ENCODE measurements at regions not wholly inside any gene's neighbourhood (a gene's known extent, or its start where the extent isn't known, plus 50 kb on each side); places are given as distances from the start of the nearest gene placed in this dataset.

- Mint-ChIP-seq H3K9me3 (no peaks in the 10 kb centered on the region), H3K4me3 (no peak overlapping the region), H3K27me3 (peaks cover 11% of the 10 kb centered on the region), H3K27ac (no peak overlapping the region), H3K36me3 (no peaks in the 10 kb centered on the region), H3K4me1 (no peaks in the 10 kb centered on the region)
These were observed 358.6 kb downstream of the DUSP6 start for GRCh38 chr12:88993651-88994050.

GRCh38 chr12:88986056-88986455 lies 366.2 kb downstream of the DUSP6 start:
- H3K36me3 Mint-ChIP-seq = no peaks in the 10 kb centered on the region
- no peak overlapping the region for H3K4me3 Mint-ChIP-seq
- H3K27ac Mint-ChIP-seq = no peak overlapping the region
- H3K4me1 Mint-ChIP-seq = no peaks in the 10 kb centered on the region
- peaks cover 5% of the 10 kb centered on the region for H3K27me3 Mint-ChIP-seq
- no peaks in the 10 kb centered on the region for H3K9me3 Mint-ChIP-seq

- Mint-ChIP-seq H3K36me3 (no peaks in the 10 kb centered on the region), H3K4me3 (no peak overlapping the region), H3K4me1 (no peaks in the 10 kb centered on the region), H3K9me3 (no peaks in the 10 kb centered on the region), H3K27ac (no peak overlapping the region), H3K27me3 (peaks cover 5% of the 10 kb centered on the region)
These were observed 366.7 kb downstream of the DUSP6 start for GRCh38 chr12:88985631-88986030.

GRCh38 chr12:88985011-88985410 lies 367.3 kb downstream of the DUSP6 start:
- Mint-ChIP-seq H3K36me3 (no peaks in the 10 kb centered on the region), H3K27ac (no peak overlapping the region), H3K4me1 (no peaks in the 10 kb centered on the region), H3K4me3 (no peak overlapping the region), H3K27me3 (peaks cover 5% of the 10 kb centered on the region), H3K9me3 (no peaks in the 10 kb centered on the region)

- Mint-ChIP-seq H3K4me1 (no peaks in the 10 kb centered on the region), H3K4me3 (no peak overlapping the region), H3K9me3 (no peaks in the 10 kb centered on the region), H3K27ac (no peak overlapping the region), H3K36me3 (no peaks in the 10 kb centered on the region), H3K27me3 (peaks cover 8% of the 10 kb centered on the region)
These were observed 369.6 kb downstream of the DUSP6 start for GRCh38 chr12:88982694-88983093.

GRCh38 chr12:88977115-88977514 lies 375.2 kb downstream of the DUSP6 start:
- H3K27ac Mint-ChIP-seq = no peak overlapping the region
- no peaks in the 10 kb centered on the region for H3K36me3 Mint-ChIP-seq
- no peaks in the 10 kb centered on the region for H3K4me1 Mint-ChIP-seq
- peaks cover 11% of the 10 kb centered on the region for H3K27me3 Mint-ChIP-seq
- H3K4me3 Mint-ChIP-seq = no peak overlapping the region
- no peaks in the 10 kb centered on the region for H3K9me3 Mint-ChIP-seq

- no peaks in the 10 kb centered on the region for H3K4me1 Mint-ChIP-seq
- peaks cover 11% of the 10 kb centered on the region for H3K27me3 Mint-ChIP-seq
- no peak overlapping the region for H3K27ac Mint-ChIP-seq
- H3K36me3 Mint-ChIP-seq = no peaks in the 10 kb centered on the region
- no peak overlapping the region for H3K4me3 Mint-ChIP-seq
- no peaks in the 10 kb centered on the region for H3K9me3 Mint-ChIP-seq
These were observed 378.3 kb downstream of the DUSP6 start for GRCh38 chr12:88973998-88974397.

- Mint-ChIP-seq H3K4me3 (no peak overlapping the region), H3K9me3 (no peaks in the 10 kb centered on the region), H3K27me3 (peaks cover 6% of the 10 kb centered on the region), H3K36me3 (no peaks in the 10 kb centered on the region), H3K27ac (no peak overlapping the region), H3K4me1 (no peaks in the 10 kb centered on the region)
These were observed 381.6 kb downstream of the DUSP6 start for GRCh38 chr12:88970740-88971139.

GRCh38 chr12:88969127-88969526 lies 383.2 kb downstream of the DUSP6 start:
- H3K36me3 Mint-ChIP-seq = no peaks in the 10 kb centered on the region
- no peaks in the 10 kb centered on the region for H3K4me1 Mint-ChIP-seq
- H3K4me3 Mint-ChIP-seq = no peak overlapping the region
- H3K9me3 Mint-ChIP-seq = no peaks in the 10 kb centered on the region
- peaks cover 7% of the 10 kb centered on the region for H3K27me3 Mint-ChIP-seq
- no peak overlapping the region for H3K27ac Mint-ChIP-seq

- Mint-ChIP-seq H3K9me3 (no peaks in the 10 kb centered on the region), H3K4me3 (no peak overlapping the region), H3K36me3 (no peaks in the 10 kb centered on the region), H3K4me1 (no peaks in the 10 kb centered on the region), H3K27me3 (peaks cover 7% of the 10 kb centered on the region), H3K27ac (no peak overlapping the region)
These were observed 380.1 kb upstream of the KITLG start for GRCh38 chr12:88960213-88960878.

GRCh38 chr12:88958946-88959345 lies 378.7 kb upstream of the KITLG start:
- H3K27me3 Mint-ChIP-seq = peaks cover 5% of the 10 kb centered on the region
- no peaks in the 10 kb centered on the region for H3K4me1 Mint-ChIP-seq
- no peaks in the 10 kb centered on the region for H3K9me3 Mint-ChIP-seq
- no peak overlapping the region for H3K27ac Mint-ChIP-seq
- H3K36me3 Mint-ChIP-seq = no peaks in the 10 kb centered on the region
- H3K4me3 Mint-ChIP-seq = no peak overlapping the region

- no peak overlapping the region for H3K4me3 Mint-ChIP-seq
- no peaks in the 10 kb centered on the region for H3K4me1 Mint-ChIP-seq
- H3K36me3 Mint-ChIP-seq = no peaks in the 10 kb centered on the region
- H3K9me3 Mint-ChIP-seq = no peaks in the 10 kb centered on the region
- no peak overlapping the region for H3K27ac Mint-ChIP-seq
- peaks cover 2% of the 10 kb centered on the region for H3K27me3 Mint-ChIP-seq
These were observed 377.9 kb upstream of the KITLG start for GRCh38 chr12:88958153-88958552.

GRCh38 chr12:88957358-88957757 lies 377.1 kb upstream of the KITLG start:
- H3K27ac Mint-ChIP-seq = no peak overlapping the region
- no peaks in the 10 kb centered on the region for H3K36me3 Mint-ChIP-seq
- no peaks in the 10 kb centered on the region for H3K4me1 Mint-ChIP-seq
- H3K4me3 Mint-ChIP-seq = no peak overlapping the region
- H3K27me3 Mint-ChIP-seq = peaks cover 2% of the 10 kb centered on the region
- no peaks in the 10 kb centered on the region for H3K9me3 Mint-ChIP-seq

GRCh38 chr12:88955531-88955930 lies 375.3 kb upstream of the KITLG start:
- Mint-ChIP-seq H3K36me3 (no peaks in the 10 kb centered on the region), H3K27ac (no peak overlapping the region), H3K9me3 (no peaks in the 10 kb centered on the region), H3K4me3 (no peak overlapping the region), H3K27me3 (peaks cover 2% of the 10 kb centered on the region), H3K4me1 (no peaks in the 10 kb centered on the region)

- no peak overlapping the region for H3K4me3 Mint-ChIP-seq
- no peak overlapping the region for H3K27ac Mint-ChIP-seq
- no peaks in the 10 kb centered on the region for H3K4me1 Mint-ChIP-seq
- H3K36me3 Mint-ChIP-seq = no peaks in the 10 kb centered on the region
- no peaks in the 10 kb centered on the region for H3K9me3 Mint-ChIP-seq
- H3K27me3 Mint-ChIP-seq = no peaks in the 10 kb centered on the region
These were observed 372.8 kb upstream of the KITLG start for GRCh38 chr12:88953029-88953586.

- Mint-ChIP-seq H3K9me3 (no peaks in the 10 kb centered on the region), H3K4me3 (no peak overlapping the region), H3K36me3 (no peaks in the 10 kb centered on the region), H3K27me3 (no peaks in the 10 kb centered on the region), H3K27ac (no peak overlapping the region), H3K4me1 (no peaks in the 10 kb centered on the region)
These were observed 372.3 kb upstream of the KITLG start for GRCh38 chr12:88952562-88952942.
